GM19328 (cell line): ENCODE measurements at regions not wholly inside any gene's neighbourhood (a gene's known extent, or its start where the extent isn't known, plus 50 kb on each side); places are given as distances from the start of the nearest gene placed in this dataset.
"Not testable (repeated sequence)": the region's sequence is repeated elsewhere in the genome, so short reads cannot be mapped to it uniquely, and the experiment has no call there.

ENCODE experiments used
- ATAC-seq: cut with Tn5 transposase; IDR thresholded peaks from one replicate; pipeline ENCODE4 v1.9.1; 2021; ENCODE audit warnings: mild to moderate bottlenecking, moderate library complexity; ENCODE audit not compliant: unreplicated experiment

GRCh38 chr9:102032614-102033013 lies 294.2 kb upstream of the GRIN3A start:
- no peak for ATAC-seq

GRCh38 chr9:102000956-102001355 lies 262.5 kb upstream of the GRIN3A start:
- no peak for ATAC-seq

- ATAC-seq = no peak
Observed at GRCh38 chr9:101999441-101999840, 261.0 kb upstream of the GRIN3A start.

- no peak for ATAC-seq
Observed at GRCh38 chr9:101995231-101995630, 256.8 kb upstream of the GRIN3A start.

- ATAC-seq = no peak
Observed at GRCh38 chr9:101993771-101994170, 255.3 kb upstream of the GRIN3A start.

- ATAC-seq = no peak
Observed at GRCh38 chr9:101991926-101992325, 253.5 kb upstream of the GRIN3A start.

GRCh38 chr9:101977614-101978210 lies 239.3 kb upstream of the GRIN3A start:
- peak; percentile 72 for ATAC-seq

- ATAC-seq = no peak
Observed at GRCh38 chr9:101970609-101971008, 232.2 kb upstream of the GRIN3A start.

- no peak for ATAC-seq
Observed at GRCh38 chr9:101968392-101968791, 229.9 kb upstream of the GRIN3A start.

GRCh38 chr9:101966691-101967090 lies 228.2 kb upstream of the GRIN3A start:
- ATAC-seq = no peak

- ATAC-seq = no peak
Observed at GRCh38 chr9:101957705-101958104, 219.3 kb upstream of the GRIN3A start.

- ATAC-seq = no peak
Observed at GRCh38 chr9:101951598-101951997, 213.2 kb upstream of the GRIN3A start.

- ATAC-seq = no peak
Observed at GRCh38 chr9:101931756-101932155, 193.3 kb upstream of the GRIN3A start.

- ATAC-seq = no peak
Observed at GRCh38 chr9:101930783-101931182, 192.3 kb upstream of the GRIN3A start.

GRCh38 chr9:101925498-101925897 lies 187.1 kb upstream of the GRIN3A start:
- no peak for ATAC-seq

GRCh38 chr9:101923451-101923850 lies 185.0 kb upstream of the GRIN3A start:
- no peak for ATAC-seq

GRCh38 chr9:101916948-101917347 lies 178.5 kb upstream of the GRIN3A start:
- not testable (repeated sequence) for ATAC-seq

- ATAC-seq = no peak
Observed at GRCh38 chr9:101915482-101915881, 177.0 kb upstream of the GRIN3A start.

GRCh38 chr9:101912698-101913097 lies 174.3 kb upstream of the GRIN3A start:
- no peak for ATAC-seq

GRCh38 chr9:101907466-101907865 lies 169.0 kb upstream of the GRIN3A start:
- no peak for ATAC-seq

GRCh38 chr9:101904845-101905244 lies 166.4 kb upstream of the GRIN3A start:
- no peak for ATAC-seq

- no peak for ATAC-seq
Observed at GRCh38 chr9:101902051-101902450, 163.6 kb upstream of the GRIN3A start.

- no peak for ATAC-seq
Observed at GRCh38 chr9:101897196-101897595, 158.7 kb upstream of the GRIN3A start.
